Astrocyte (in vitro differentiated cells and primary cell): ENCODE measurements at regions not wholly inside any gene's neighbourhood (a gene's known extent, or its start where the extent isn't known, plus 50 kb on each side); places are given as distances from the start of the nearest gene placed in this dataset.

Experiments
- DNase-seq: peaks from one replicate; pipeline ENCODE4 v3.0.0-alpha.2; 2010; ENCODE audit warnings: low read depth
- FAIRE-seq: peaks from 2 replicates; lab custom pipeline; 2011; peaks lifted over from hg19 to GRCh38; lab: Jason Lieb, UNC
- H2AFZ ChIP-seq: 2 replicates; pipeline ENCODE4 v1.6.0; 2012; ENCODE audit warnings: low read depth, low read length, inconsistent platforms
- H3K27ac ChIP-seq: 2 replicates; pipeline ENCODE4 v1.5.1; 2011; ENCODE audit warnings: low read depth, low read length, inconsistent platforms
- H3K27me3 ChIP-seq: 2 replicates; pipeline ENCODE4 v1.6.0; 2011; ENCODE audit warnings: low read length, inconsistent platforms; ENCODE audit not compliant: insufficient read depth
- H3K36me3 ChIP-seq: 2 replicates; pipeline ENCODE4 v1.5.1; 2011; ENCODE audit warnings: low read length, inconsistent platforms; ENCODE audit not compliant: insufficient read depth
- H3K4me1 ChIP-seq: 2 replicates; pipeline ENCODE4 v1.5.1; 2011; ENCODE audit warnings: low read length, inconsistent platforms; ENCODE audit not compliant: insufficient read depth
- H3K4me2 ChIP-seq: 2 replicates; pipeline ENCODE4 v1.6.0; 2012; ENCODE audit warnings: low read length, inconsistent platforms
- H3K4me3 ChIP-seq: 2 replicates; pipeline ENCODE4 v1.5.1; 2011; ENCODE audit warnings: low read depth, mild to moderate bottlenecking, low read length, inconsistent platforms; ENCODE audit not compliant: insufficient read depth
- H3K79me2 ChIP-seq: 2 replicates; pipeline ENCODE4 v1.6.0; 2012; ENCODE audit warnings: mild to moderate bottlenecking, low read length, inconsistent platforms; ENCODE audit not compliant: insufficient read depth
- H3K9ac ChIP-seq: 2 replicates; pipeline ENCODE4 v1.6.0; 2012; ENCODE audit warnings: mild to moderate bottlenecking, low read length, inconsistent platforms
- H3K9me3 ChIP-seq: 2 replicates; pipeline ENCODE4 v1.5.1; 2012; ENCODE audit warnings: low read depth, mild to moderate bottlenecking, low read length, inconsistent platforms; ENCODE audit not compliant: insufficient read depth
- H4K20me1 ChIP-seq: 2 replicates; pipeline ENCODE4 v1.6.0; 2012; ENCODE audit warnings: low read length, inconsistent platforms; ENCODE audit not compliant: insufficient read depth
- H3K27ac Mint-ChIP-seq: one replicate; pipeline ENCODE4 v1.8.0; 2021; ENCODE audit warnings: mild to moderate bottlenecking, mixed read lengths; ENCODE audit not compliant: unreplicated experiment
- H3K27me3 Mint-ChIP-seq: one replicate; pipeline ENCODE4 v1.8.0; 2021; ENCODE audit warnings: low read depth, mixed read lengths; ENCODE audit not compliant: unreplicated experiment
- H3K36me3 Mint-ChIP-seq: one replicate; pipeline ENCODE4 v1.8.0; 2021; ENCODE audit warnings: low read depth, mixed read lengths; ENCODE audit not compliant: unreplicated experiment
- H3K4me1 Mint-ChIP-seq: one replicate; pipeline ENCODE4 v1.8.0; 2021; ENCODE audit warnings: low read depth, mixed read lengths; ENCODE audit not compliant: unreplicated experiment
- H3K4me3 Mint-ChIP-seq: one replicate; pipeline ENCODE4 v1.8.0; 2021; ENCODE audit warnings: mild to moderate bottlenecking, moderate library complexity, mixed read lengths; ENCODE audit not compliant: unreplicated experiment
- H3K9me3 Mint-ChIP-seq: one replicate; pipeline ENCODE4 v1.8.0; 2021; ENCODE audit warnings: mild to moderate bottlenecking, mixed read lengths; ENCODE audit not compliant: unreplicated experiment
- EZH2 ChIP-seq: IDR thresholded peaks from 2 replicates; pipeline ENCODE4 v1.6.1; 2012; ENCODE audit warnings: mild to moderate bottlenecking, low read length, inconsistent platforms; ENCODE audit not compliant: insufficient read depth
- TF ChIP-seq, protein P1 (sequence below): IDR thresholded peaks from 2 replicates; pipeline ENCODE4 v1.5.1; 2011; ENCODE audit warnings: low read depth, mild to moderate bottlenecking, inconsistent platforms, low read length, moderate library complexity; ENCODE audit not compliant: insufficient read depth

DNA sequence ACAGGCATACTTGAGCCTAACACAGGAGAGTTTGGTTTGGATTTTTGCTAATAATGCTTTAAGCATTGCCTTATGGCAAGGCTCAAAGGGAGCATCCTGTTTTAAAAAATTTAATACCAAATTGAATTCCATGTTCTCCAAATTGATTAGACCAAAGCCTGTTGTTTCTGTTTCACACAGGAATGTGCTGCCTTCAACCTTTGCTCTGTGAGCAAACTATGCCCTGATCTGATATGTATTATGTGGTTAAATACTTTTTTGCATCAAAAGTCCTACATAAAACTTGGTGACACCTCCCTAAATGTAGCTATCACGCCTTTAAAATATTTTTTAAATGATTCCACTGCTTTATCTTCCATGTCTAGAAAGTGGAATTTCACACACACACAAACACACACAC is 691.4 kb downstream of the CPS1 start:
- H4K20me1 ChIP-seq: no peaks in the 10 kb centered on the region
- peaks cover 3% of the 10 kb centered on the region for H3K4me1 Mint-ChIP-seq
- DNase-seq (no peak), FAIRE-seq (no peak)
- TF ChIP-seq, protein P1, sequence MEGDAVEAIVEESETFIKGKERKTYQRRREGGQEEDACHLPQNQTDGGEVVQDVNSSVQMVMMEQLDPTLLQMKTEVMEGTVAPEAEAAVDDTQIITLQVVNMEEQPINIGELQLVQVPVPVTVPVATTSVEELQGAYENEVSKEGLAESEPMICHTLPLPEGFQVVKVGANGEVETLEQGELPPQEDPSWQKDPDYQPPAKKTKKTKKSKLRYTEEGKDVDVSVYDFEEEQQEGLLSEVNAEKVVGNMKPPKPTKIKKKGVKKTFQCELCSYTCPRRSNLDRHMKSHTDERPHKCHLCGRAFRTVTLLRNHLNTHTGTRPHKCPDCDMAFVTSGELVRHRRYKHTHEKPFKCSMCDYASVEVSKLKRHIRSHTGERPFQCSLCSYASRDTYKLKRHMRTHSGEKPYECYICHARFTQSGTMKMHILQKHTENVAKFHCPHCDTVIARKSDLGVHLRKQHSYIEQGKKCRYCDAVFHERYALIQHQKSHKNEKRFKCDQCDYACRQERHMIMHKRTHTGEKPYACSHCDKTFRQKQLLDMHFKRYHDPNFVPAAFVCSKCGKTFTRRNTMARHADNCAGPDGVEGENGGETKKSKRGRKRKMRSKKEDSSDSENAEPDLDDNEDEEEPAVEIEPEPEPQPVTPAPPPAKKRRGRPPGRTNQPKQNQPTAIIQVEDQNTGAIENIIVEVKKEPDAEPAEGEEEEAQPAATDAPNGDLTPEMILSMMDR: no peak
- TF ChIP-seq EZH2: no peak
- no peak overlapping the region for H3K4me3 Mint-ChIP-seq
- H3K27me3 Mint-ChIP-seq: no peaks in the 10 kb centered on the region
- H3K9ac ChIP-seq: no peak overlapping the region
- no peaks in the 10 kb centered on the region for H3K9me3 Mint-ChIP-seq
- no peaks in the 10 kb centered on the region for H3K4me1 ChIP-seq
- H3K27ac ChIP-seq: no peak overlapping the region
- no peak overlapping the region for H3K27ac Mint-ChIP-seq
- no peaks in the 10 kb centered on the region for H3K36me3 ChIP-seq
- H3K27me3 ChIP-seq: no peaks in the 10 kb centered on the region
- no peaks in the 10 kb centered on the region for H3K79me2 ChIP-seq
- no peaks in the 10 kb centered on the region for H3K9me3 ChIP-seq
- no peak overlapping the region for H3K4me2 ChIP-seq
- H2AFZ ChIP-seq: no peak overlapping the region
- no peaks in the 10 kb centered on the region for H3K36me3 Mint-ChIP-seq
- H3K4me3 ChIP-seq: no peak overlapping the region

DNA sequence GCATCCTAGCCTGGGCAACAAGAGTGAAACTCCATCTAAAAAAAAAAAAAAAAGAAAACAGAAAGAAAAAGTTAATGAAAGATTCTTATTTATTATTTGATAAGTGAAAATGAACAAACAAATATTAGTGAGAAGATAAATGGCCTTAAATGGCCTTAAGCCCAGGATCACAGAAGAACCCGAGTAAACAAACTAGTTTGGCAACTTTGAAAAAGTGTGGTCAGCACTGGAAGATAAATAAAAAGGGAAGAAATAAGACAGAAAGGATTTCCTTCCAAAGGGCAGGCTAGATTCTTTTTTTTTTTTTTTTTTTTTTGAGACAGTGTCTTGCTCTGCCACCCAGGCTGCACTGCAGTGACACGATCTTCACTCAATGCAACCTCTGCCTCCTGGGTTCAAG is 692.4 kb downstream of the CPS1 start:
- H3K27me3 Mint-ChIP-seq: no peaks in the 10 kb centered on the region
- TF ChIP-seq EZH2: no peak
- TF ChIP-seq, protein P1: no peak
- H3K27ac ChIP-seq: no peak overlapping the region
- no peaks in the 10 kb centered on the region for H4K20me1 ChIP-seq
- H3K4me3 Mint-ChIP-seq: no peak overlapping the region
- DNase-seq (no peak), FAIRE-seq (no peak)
- H3K4me1 Mint-ChIP-seq: peaks cover 3% of the 10 kb centered on the region
- no peaks in the 10 kb centered on the region for H3K36me3 Mint-ChIP-seq
- no peaks in the 10 kb centered on the region for H3K9me3 Mint-ChIP-seq
- H3K27ac Mint-ChIP-seq: no peak overlapping the region
- no peak overlapping the region for H3K9ac ChIP-seq
- H3K79me2 ChIP-seq: no peaks in the 10 kb centered on the region
- no peak overlapping the region for H3K4me2 ChIP-seq
- no peak overlapping the region for H3K4me3 ChIP-seq
- no peaks in the 10 kb centered on the region for H3K36me3 ChIP-seq
- no peak overlapping the region for H2AFZ ChIP-seq
- no peaks in the 10 kb centered on the region for H3K27me3 ChIP-seq
- no peaks in the 10 kb centered on the region for H3K4me1 ChIP-seq
- no peaks in the 10 kb centered on the region for H3K9me3 ChIP-seq

DNA sequence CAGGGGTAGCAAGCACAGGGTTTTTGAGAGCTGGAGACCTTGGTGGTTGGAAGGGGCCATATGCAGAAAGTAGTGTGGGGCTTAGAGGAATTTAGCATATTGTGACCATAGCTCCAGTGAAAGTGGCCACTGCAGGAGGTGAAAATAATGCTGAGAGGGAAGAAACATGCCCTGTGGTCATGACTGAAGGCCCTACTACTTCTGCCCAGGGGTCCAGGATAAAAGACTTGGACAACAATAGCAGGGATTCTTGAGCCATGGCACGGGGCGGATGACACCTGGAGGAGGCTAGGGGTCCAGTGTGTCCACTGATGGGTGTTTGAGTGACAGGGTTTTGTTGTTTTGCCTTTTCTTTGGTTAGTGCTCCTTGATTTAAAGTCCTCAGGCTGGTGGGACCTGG is 694.6 kb downstream of the CPS1 start:
- Mint-ChIP-seq H3K4me3 (no peak overlapping the region), H3K27ac (no peak overlapping the region), H3K36me3 (no peaks in the 10 kb centered on the region), H3K4me1 (peaks cover 3% of the 10 kb centered on the region), H3K27me3 (no peaks in the 10 kb centered on the region), H3K9me3 (peaks cover 2% of the 10 kb centered on the region)
- Histone ChIP-seq H3K79me2 (no peaks in the 10 kb centered on the region), H3K4me1 (no peaks in the 10 kb centered on the region), H4K20me1 (no peaks in the 10 kb centered on the region), H3K27me3 (no peaks in the 10 kb centered on the region), H3K9me3 (no peaks in the 10 kb centered on the region), H3K36me3 (no peaks in the 10 kb centered on the region), H3K27ac (no peak overlapping the region), H3K4me3 (no peak overlapping the region), H2AFZ (no peak overlapping the region), H3K4me2 (no peak overlapping the region), H3K9ac (no peak overlapping the region)
- FAIRE-seq: no peak
- no peak for TF ChIP-seq EZH2
- TF ChIP-seq, protein P1: no peak
- no peak for DNase-seq
